ENCODE measurements at regions not wholly inside any gene's neighbourhood (a gene's known extent, or its start where the extent isn't known, plus 50 kb on each side); places are given as distances from the start of the nearest gene placed in this dataset.

- TF ChIP-seq CTCF (IDR thresholded peaks at IDR 0.05): no peak
- no peak for TF ChIP-seq POLR2A (IDR thresholded peaks at IDR 0.05)
These were observed 558.0 kb downstream of the ZWINT start for GRCh38 chr10:55803055-55803454.

Data from uterus (tissue), 2 donors.